ENCODE measurements at regions not wholly inside any gene's neighbourhood (a gene's known extent, or its start where the extent isn't known, plus 50 kb on each side); places are given as distances from the start of the nearest gene placed in this dataset.

GRCh38 chr4:139606103-139606502 lies 50.1 kb upstream of the SETD7 start:
- Histone ChIP-seq H3K23ac (ENCODE audit: low read depth, low read length) (no peak overlapping the region), H3K36me3 (ENCODE audit: control insufficient read depth, insufficient read depth, low read length) (no peaks in the 10 kb centered on the region), H3K4me1 (ENCODE audit: control insufficient read depth, insufficient read depth, low read length) (peaks cover 5% of the 10 kb centered on the region; the same call in 1 of the 2 replicates), H3K18ac (ENCODE audit: low read depth, low read length) (no peak overlapping the region), H4K20me1 (ENCODE audit: insufficient read depth, low read length) (no peaks in the 10 kb centered on the region), H4K5ac (ENCODE audit: low read depth, low read length) (no peak overlapping the region), H2BK5ac (ENCODE audit: low read depth, low read length, poor library complexity, severe bottlenecking) (no peak overlapping the region), H3K27me3 (ENCODE audit: control insufficient read depth, insufficient read depth, low read length) (peaks cover 14% of the 10 kb centered on the region), H2BK20ac (ENCODE audit: low read depth, low read length) (no peak overlapping the region), H4K91ac (ENCODE audit: insufficient read depth, low read depth, low read length) (no peak overlapping the region), H2AK9ac (replicated peaks; ENCODE audit: low read depth, low read length, poor library complexity) (no peak overlapping the region), H3K9me3 (ENCODE audit: control insufficient read depth, insufficient read depth, low read length) (no peaks in the 10 kb centered on the region), H2AK5ac (ENCODE audit: low read depth, low read length) (no peak overlapping the region), H4K8ac (ENCODE audit: low read depth in 2 of 2, low read length in 2 of 2) (no peak overlapping the region), H3K9ac (ENCODE audit: low read depth, low read length) (no peak overlapping the region), H3K9me1 (ENCODE audit: insufficient read depth, low read length) (no peaks in the 10 kb centered on the region), H2AFZ (replicated peaks; ENCODE audit: low read length, poor library complexity) (no peak overlapping the region), H2BK15ac (ENCODE audit: low read depth, low read length) (no peak overlapping the region), H2BK120ac (ENCODE audit: low read depth, low read length) (no peak overlapping the region), H3K4ac (ENCODE audit: low read depth, low read length) (no peak overlapping the region), H3K14ac (replicated peaks; ENCODE audit: low read depth, low read length) (no peak overlapping the region), H3K79me1 (ENCODE audit: low read depth in 1 of 2, low read length in 2 of 2) (no peaks in the 10 kb centered on the region), H3K4me3 (ENCODE audit: insufficient read depth, low read depth, low read length) (no peak overlapping the region), H3K56ac (ENCODE audit: extremely low read depth, insufficient read depth, low read length) (no peak overlapping the region), H3K4me2 (ENCODE audit: low read depth, low read length) (no peak overlapping the region), H3K27ac (ENCODE audit: insufficient read depth, low read length) (no peak overlapping the region)
- intact Hi-C loops (cut with micrococcal nuclease) (no loop called here), in situ Hi-C loops (cut with MboI; ENCODE audit: low sequenced_read_pairs) (no loop called here), dilution Hi-C loops (cut with HindIII; ENCODE audit: low sequenced_read_pairs, unreplicated experiment) (no loop called here)
- ChIA-PET POLR2A (ENCODE audit: unreplicated experiment) (no interaction called here), CTCF (interaction anchor here (1.2 to 1.3 kb wide), 2 partner anchors 51 to 282 kb away, joined by 3 read pairs; no protein-coding TSS in a partner anchor)
- TF ChIP-seq BHLHE40 (IDR thresholded peaks at IDR 0.05; ENCODE audit: low read depth, low read length) (no peak), ELK1 (IDR thresholded peaks at IDR 0.05; ENCODE audit: borderline replicate concordance, low read depth, low read length) (no peak), CHD1 (IDR thresholded peaks at IDR 0.05; ENCODE audit: low read depth, low read length) (no peak), RFX5 (IDR thresholded peaks at IDR 0.05; ENCODE audit: low read depth, low read length) (no peak), POLR2A (IDR thresholded peaks at IDR 0.05; ENCODE audit: low read depth, low read length) (no peak), NFE2L2 (IDR thresholded peaks at IDR 0.05; ENCODE audit: low read depth, low read length) (no peak), FOS (IDR thresholded peaks at IDR 0.05; ENCODE audit: low read depth, low read length) (no peak)
- DNase-seq (no peak), ATAC-seq (ENCODE audit: low read depth) (no peak)
- no TSS peak for BruUV-seq (replicated peaks)
- 81% methylated on average over 7 of the region's 8 CpGs; no CpG with 5 or more reads in 1 of the 2 experiments for WGBS, 2 experiments (ENCODE audit: extremely low coverage in 2 of 2, insufficient read length in 1 of 2)
